NB4 (cell line): ENCODE measurements at regions not wholly inside any gene's neighbourhood (a gene's known extent, or its start where the extent isn't known, plus 50 kb on each side); places are given as distances from the start of the nearest gene placed in this dataset.

ENCODE experiments used
- DNase-seq: peaks from one replicate; pipeline ENCODE4 v3.0.0; 2010; ENCODE audit warnings: low read depth
- H3K4me3 ChIP-seq: one replicate; pipeline ENCODE4 v1.5.1; 2011; ENCODE audit warnings: mild to moderate bottlenecking, low read depth, low read length, moderate library complexity
- MYC ChIP-seq: IDR thresholded peaks from 2 replicates; pipeline ENCODE4 v1.6.1; 2011; ENCODE audit warnings: low read depth, low read length
- POLR2A ChIP-seq: IDR thresholded peaks from 2 replicates; pipeline ENCODE4 v1.6.1; 2011; ENCODE audit warnings: mild to moderate bottlenecking; ENCODE audit not compliant: insufficient read length; ENCODE audit errors: extremely low read depth
- TF ChIP-seq, protein P1 (sequence below): IDR thresholded peaks from 2 replicates; pipeline ENCODE4 v1.6.1; 2011; ENCODE audit warnings: low read depth, low read length
- TF ChIP-seq, protein P2 (sequence below): IDR thresholded peaks from one replicate; pipeline ENCODE4 v1.5.1; 2012; ENCODE audit warnings: low read depth, low read length

DNA sequence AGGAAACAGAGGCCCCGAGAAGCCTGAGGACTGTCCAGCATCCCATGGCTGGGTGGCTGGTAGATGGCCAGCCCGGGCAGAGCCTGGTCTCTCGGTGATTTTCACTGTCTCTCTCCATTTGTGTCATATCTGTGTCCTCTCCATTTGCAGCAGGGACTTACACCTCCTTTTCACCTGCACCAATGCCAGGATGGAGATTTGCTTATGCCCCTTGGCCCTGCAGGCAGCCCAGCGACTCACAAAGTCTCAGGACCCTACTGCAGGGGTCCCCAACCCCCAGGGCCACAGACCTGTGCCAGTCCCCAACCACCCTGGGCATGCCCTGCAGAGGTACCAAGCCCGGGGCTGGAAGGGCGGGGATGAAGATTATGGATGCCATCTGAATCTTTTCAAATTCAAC is 201.6 kb downstream of the RHOU start:
- no peak overlapping the region for H3K4me3 ChIP-seq
- DNase-seq: no peak
- TF ChIP-seq POLR2A (no peak), MYC (no peak)
- TF ChIP-seq, protein P1, sequence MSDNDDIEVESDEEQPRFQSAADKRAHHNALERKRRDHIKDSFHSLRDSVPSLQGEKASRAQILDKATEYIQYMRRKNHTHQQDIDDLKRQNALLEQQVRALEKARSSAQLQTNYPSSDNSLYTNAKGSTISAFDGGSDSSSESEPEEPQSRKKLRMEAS: no peak
- TF ChIP-seq, protein P2, sequence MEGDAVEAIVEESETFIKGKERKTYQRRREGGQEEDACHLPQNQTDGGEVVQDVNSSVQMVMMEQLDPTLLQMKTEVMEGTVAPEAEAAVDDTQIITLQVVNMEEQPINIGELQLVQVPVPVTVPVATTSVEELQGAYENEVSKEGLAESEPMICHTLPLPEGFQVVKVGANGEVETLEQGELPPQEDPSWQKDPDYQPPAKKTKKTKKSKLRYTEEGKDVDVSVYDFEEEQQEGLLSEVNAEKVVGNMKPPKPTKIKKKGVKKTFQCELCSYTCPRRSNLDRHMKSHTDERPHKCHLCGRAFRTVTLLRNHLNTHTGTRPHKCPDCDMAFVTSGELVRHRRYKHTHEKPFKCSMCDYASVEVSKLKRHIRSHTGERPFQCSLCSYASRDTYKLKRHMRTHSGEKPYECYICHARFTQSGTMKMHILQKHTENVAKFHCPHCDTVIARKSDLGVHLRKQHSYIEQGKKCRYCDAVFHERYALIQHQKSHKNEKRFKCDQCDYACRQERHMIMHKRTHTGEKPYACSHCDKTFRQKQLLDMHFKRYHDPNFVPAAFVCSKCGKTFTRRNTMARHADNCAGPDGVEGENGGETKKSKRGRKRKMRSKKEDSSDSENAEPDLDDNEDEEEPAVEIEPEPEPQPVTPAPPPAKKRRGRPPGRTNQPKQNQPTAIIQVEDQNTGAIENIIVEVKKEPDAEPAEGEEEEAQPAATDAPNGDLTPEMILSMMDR: no peak

DNA sequence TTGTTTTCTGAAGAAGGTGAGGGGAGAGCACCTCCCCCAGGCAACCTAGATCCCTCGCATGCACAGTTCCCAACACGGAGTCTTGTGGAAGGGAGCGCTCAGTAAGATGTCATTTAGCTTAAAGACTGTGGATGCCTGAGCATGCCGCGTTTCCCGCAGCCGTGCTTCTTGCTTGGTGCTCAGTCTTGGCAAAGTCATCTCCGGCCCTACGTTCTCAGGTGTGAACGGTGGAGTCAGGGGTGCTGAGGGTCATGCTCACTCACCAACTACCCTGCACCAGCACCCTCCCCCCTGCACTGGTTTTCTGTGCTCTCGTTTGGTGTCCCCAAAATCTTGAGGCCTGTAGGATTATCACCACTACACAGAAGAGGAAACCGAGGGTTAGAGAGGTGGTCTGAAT is 202.1 kb downstream of the RHOU start:
- TF ChIP-seq MYC: no peak
- TF ChIP-seq POLR2A: no peak
- TF ChIP-seq, protein P1: no peak
- TF ChIP-seq, protein P2: no peak
- no peak overlapping the region for H3K4me3 ChIP-seq
- DNase-seq: no peak

- H3K4me3 ChIP-seq: no peak overlapping the region
- TF ChIP-seq, protein P1: no peak
- TF ChIP-seq, protein P2: no peak
- TF ChIP-seq MYC (no peak), POLR2A (no peak)
- DNase-seq: peak; percentile 70
Observed at GRCh38 chr1:228937851-228938536, 202.7 kb downstream of the RHOU start.

DNA sequence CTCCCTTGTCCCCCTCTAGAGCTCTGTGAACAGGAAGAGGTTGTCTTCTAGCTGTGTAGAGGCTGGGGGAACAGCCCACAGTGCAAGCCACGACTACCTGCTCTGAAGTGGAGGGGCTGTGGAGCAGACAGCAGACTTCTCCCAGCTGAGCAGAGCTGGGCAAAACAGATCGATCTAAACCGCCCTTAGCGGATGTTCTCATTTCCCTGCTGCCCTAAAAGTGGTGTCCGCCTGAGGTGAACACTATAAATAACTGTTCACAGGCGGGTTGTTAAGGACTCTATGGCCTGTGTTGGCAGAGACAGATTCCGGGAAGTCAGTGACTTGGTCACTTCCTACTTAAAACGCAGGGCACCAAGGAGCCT is 203.2 kb downstream of the RHOU start:
- peak; percentile 50 for DNase-seq
- no peak overlapping the region for H3K4me3 ChIP-seq
- no peak for TF ChIP-seq POLR2A
- TF ChIP-seq, protein P1: no peak
- TF ChIP-seq MYC: no peak
- TF ChIP-seq, protein P2: no peak

DNA sequence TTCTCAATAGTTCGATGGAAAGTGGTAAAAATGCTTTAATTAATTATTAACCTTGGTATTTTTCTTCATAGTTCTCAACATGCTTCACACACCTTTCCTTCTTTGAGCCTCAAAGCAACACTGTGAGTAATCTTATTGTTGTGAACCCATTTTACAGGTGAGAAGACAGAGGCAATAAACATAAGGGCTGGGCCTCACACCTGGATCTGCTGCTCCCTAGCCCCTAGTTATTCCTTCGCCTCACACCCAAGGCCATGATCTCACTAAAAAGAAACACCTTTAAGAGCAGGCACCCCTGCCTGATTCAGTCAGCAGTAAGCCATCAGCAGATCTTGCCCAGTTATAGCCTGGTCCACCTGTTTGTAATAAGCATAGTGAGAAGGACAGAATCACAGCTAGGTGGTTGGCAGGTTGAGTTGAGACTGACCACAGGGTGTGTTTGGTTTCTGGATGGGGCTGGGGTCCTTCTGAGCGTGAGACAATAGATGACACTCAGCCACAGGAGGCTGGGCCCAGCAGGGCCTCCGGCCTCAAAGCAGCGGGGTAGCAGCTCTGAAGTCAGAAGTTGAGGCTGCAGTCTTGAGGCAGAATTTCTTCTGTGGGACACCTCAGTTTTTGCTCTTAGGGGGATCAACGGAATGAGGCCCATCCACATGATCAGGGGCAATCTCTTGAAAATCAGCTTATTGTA is 203.9 kb downstream of the RHOU start:
- H3K4me3 ChIP-seq: no peak overlapping the region
- DNase-seq: no peak
- TF ChIP-seq POLR2A: no peak
- TF ChIP-seq, protein P1: no peak
- no peak for TF ChIP-seq MYC
- TF ChIP-seq, protein P2: no peak
